ENCODE measurements at regions not wholly inside any gene's neighbourhood (a gene's known extent, or its start where the extent isn't known, plus 50 kb on each side); places are given as distances from the start of the nearest gene placed in this dataset.

DNA sequence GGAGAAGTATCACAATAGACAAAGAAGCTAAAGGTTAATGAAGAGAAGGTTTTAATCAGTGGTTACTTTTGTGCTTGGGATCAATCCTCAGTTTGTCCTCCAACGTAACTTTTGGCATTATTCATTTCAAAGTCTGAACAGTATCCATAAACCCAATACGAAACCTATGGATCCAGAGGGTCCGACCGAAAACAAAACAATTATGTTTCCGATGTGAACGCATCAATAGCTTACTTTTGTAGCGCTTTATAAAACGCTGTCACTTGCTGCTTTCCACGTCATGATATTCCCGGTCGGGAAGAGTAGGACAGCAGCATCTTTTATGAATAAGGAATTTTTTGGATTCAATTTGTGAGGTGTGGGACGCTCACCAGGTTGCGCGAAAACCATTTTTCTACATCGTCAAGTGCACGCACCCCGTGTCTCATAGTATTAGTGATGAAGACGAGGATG lies 383.8 kb downstream of the ZFHX3 start:
- Histone ChIP-seq H3K4me2 (ENCODE audit: extremely low read depth, insufficient read depth, low read length) (peak overlapping the region; percentile 61), H3K36me3 (ENCODE audit: control insufficient read depth, insufficient read depth, low read length) (no peaks in the 10 kb centered on the region), H3K4me1 (ENCODE audit: control insufficient read depth, extremely low read depth, insufficient read depth, low read length) (no peaks in the 10 kb centered on the region), H3K27ac (ENCODE audit: insufficient read depth, low read length) (peak overlapping the region; percentile 90), H2AFZ (ENCODE audit: low read length) (peak overlapping the region; percentile 95), H4K20me1 (ENCODE audit: control insufficient read depth, extremely low read depth, insufficient read depth, low read length) (no peaks in the 10 kb centered on the region), H3K9ac (ENCODE audit: insufficient read depth, low read length) (peak overlapping the region; percentile 73), H3K4me3 (replicated peaks in 1 of 4; ENCODE audit: control extremely low read depth in 1 of 4, insufficient read depth in 1 of 4, low read depth in 3 of 4, low read length in 4 of 4) (peak overlapping the region; percentile 38 to 92 (median 68)), H3K79me2 (ENCODE audit: control insufficient read depth, insufficient read depth, low read length) (no peaks in the 10 kb centered on the region), H3K9me3 (ENCODE audit: control insufficient read depth, insufficient read depth, low read depth, low read length) (no peaks in the 10 kb centered on the region), H3K27me3 (ENCODE audit: control insufficient read depth, insufficient read depth, low read length) (no peaks in the 10 kb centered on the region)
- TF ChIP-seq CTCF (conservative IDR thresholded peaks at IDR 0.05 in 1 of 2, IDR thresholded peaks at IDR 0.05 in 1 of 2; ENCODE audit: low read depth in 1 of 2, low read length in 2 of 2) = no peak
- TF ChIP-seq EZH2 (IDR thresholded peaks at IDR 0.05; ENCODE audit: low read length, missing control alignments) = no peak
- DNase-seq (ENCODE audit: low read depth in 2 of 2) = peak in 1 of 2 donors; percentile 27

DNA sequence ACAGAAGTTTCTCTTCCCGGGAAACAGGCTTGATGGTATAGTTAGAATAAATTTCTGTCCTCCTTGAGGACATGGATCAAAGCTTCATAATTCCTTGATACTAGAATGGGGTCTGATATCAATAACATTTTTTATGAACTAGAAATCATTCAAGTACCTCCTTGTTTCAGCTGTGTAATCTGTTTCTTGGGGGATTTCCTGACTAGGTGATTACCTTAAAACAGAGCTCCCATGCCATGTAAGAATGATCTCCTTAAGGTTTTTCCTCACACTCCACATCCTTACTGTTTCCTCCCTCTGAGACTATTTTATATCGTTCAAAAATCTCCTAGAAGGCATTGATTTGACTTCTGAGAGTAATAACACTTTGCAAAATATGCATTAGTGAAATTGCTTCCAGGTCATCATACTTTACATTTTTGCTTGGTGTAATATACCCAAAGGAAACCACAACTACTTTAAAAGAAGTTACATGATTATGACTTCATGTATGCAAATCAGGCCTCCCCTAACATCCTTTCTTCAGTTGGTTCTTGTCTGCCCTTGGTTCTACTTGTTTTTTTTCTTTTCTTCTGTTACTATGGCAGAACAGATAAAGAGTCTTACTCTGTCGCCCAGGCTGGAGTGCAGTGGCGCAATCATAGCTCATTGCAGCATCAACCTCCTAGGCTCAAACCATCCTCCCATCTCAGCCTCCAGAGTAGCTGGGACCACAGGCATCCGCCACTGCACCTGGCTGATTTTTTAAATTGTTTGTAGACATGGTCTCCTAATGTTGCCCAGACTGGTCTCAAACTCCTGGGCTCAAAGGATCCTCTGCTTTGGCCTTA lies 388.8 kb downstream of the ZFHX3 start:
- no peaks in the 10 kb centered on the region for H3K36me3 ChIP-seq (ENCODE audit: control insufficient read depth, insufficient read depth, low read length)
- peak in 1 of 2 donors; percentile 68 for DNase-seq (ENCODE audit: low read depth in 2 of 2)
- no peak overlapping the region for H3K4me2 ChIP-seq (ENCODE audit: extremely low read depth, insufficient read depth, low read length)
- no peaks in the 10 kb centered on the region for H3K27me3 ChIP-seq (ENCODE audit: control insufficient read depth, insufficient read depth, low read length)
- H3K4me1 ChIP-seq (ENCODE audit: control insufficient read depth, extremely low read depth, insufficient read depth, low read length) = no peaks in the 10 kb centered on the region
- H2AFZ ChIP-seq (ENCODE audit: low read length) = no peak overlapping the region
- H3K9me3 ChIP-seq (ENCODE audit: control insufficient read depth, insufficient read depth, low read depth, low read length) = no peaks in the 10 kb centered on the region
- H4K20me1 ChIP-seq (ENCODE audit: control insufficient read depth, extremely low read depth, insufficient read depth, low read length) = no peaks in the 10 kb centered on the region
- no peaks in the 10 kb centered on the region for H3K79me2 ChIP-seq (ENCODE audit: control insufficient read depth, insufficient read depth, low read length)
- no peak overlapping the region for H3K9ac ChIP-seq (ENCODE audit: insufficient read depth, low read length)
- no peak overlapping the region for H3K4me3 ChIP-seq (replicated peaks in 1 of 4; ENCODE audit: control extremely low read depth in 1 of 4, insufficient read depth in 1 of 4, low read depth in 3 of 4, low read length in 4 of 4)
- no peak overlapping the region for H3K27ac ChIP-seq (ENCODE audit: insufficient read depth, low read length)
- no peak for TF ChIP-seq EZH2 (IDR thresholded peaks at IDR 0.05; ENCODE audit: low read length, missing control alignments)
- no peak for TF ChIP-seq CTCF (conservative IDR thresholded peaks at IDR 0.05 in 1 of 2, IDR thresholded peaks at IDR 0.05 in 1 of 2; ENCODE audit: low read depth in 1 of 2, low read length in 2 of 2)

DNA sequence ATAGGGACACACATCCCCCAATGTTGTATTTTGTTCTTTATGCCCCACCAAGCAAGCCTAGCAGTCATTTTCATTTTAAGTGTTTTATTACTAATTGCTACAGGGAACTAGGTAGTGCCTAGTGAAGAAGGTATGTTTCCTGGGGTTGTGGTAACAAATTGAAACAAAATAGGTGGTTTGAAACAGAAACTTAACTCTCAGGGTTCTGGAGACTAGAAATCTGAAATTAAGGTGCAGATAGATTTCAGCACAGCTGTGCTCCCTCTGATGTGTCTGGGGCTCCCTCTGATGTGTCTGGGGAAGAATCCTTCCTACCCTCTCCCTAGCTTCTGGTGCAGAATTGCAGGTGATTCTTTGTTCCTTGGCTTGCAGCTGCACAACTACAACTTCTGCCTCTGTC lies 390.1 kb downstream of the ZFHX3 start:
- no peaks in the 10 kb centered on the region for H3K79me2 ChIP-seq (ENCODE audit: control insufficient read depth, insufficient read depth, low read length)
- H3K4me3 ChIP-seq (replicated peaks in 1 of 4; ENCODE audit: control extremely low read depth in 1 of 4, insufficient read depth in 1 of 4, low read depth in 3 of 4, low read length in 4 of 4) = no peak overlapping the region
- H3K4me1 ChIP-seq (ENCODE audit: control insufficient read depth, extremely low read depth, insufficient read depth, low read length) = no peaks in the 10 kb centered on the region
- no peak for DNase-seq (ENCODE audit: low read depth in 2 of 2)
- TF ChIP-seq EZH2 (IDR thresholded peaks at IDR 0.05; ENCODE audit: low read length, missing control alignments) (no peak), CTCF (conservative IDR thresholded peaks at IDR 0.05 in 1 of 2, IDR thresholded peaks at IDR 0.05 in 1 of 2; ENCODE audit: low read depth in 1 of 2, low read length in 2 of 2) (no peak)
- no peak overlapping the region for H3K9ac ChIP-seq (ENCODE audit: insufficient read depth, low read length)
- H3K27me3 ChIP-seq (ENCODE audit: control insufficient read depth, insufficient read depth, low read length) = no peaks in the 10 kb centered on the region
- H3K27ac ChIP-seq (ENCODE audit: insufficient read depth, low read length) = no peak overlapping the region
- H3K9me3 ChIP-seq (ENCODE audit: control insufficient read depth, insufficient read depth, low read depth, low read length) = no peaks in the 10 kb centered on the region
- H3K36me3 ChIP-seq (ENCODE audit: control insufficient read depth, insufficient read depth, low read length) = no peaks in the 10 kb centered on the region
- no peak overlapping the region for H3K4me2 ChIP-seq (ENCODE audit: extremely low read depth, insufficient read depth, low read length)
- H2AFZ ChIP-seq (ENCODE audit: low read length) = no peak overlapping the region
- no peaks in the 10 kb centered on the region for H4K20me1 ChIP-seq (ENCODE audit: control insufficient read depth, extremely low read depth, insufficient read depth, low read length)

All from fibroblast of lung (primary cell).